ENCODE measurements at regions not wholly inside any gene's neighbourhood (a gene's known extent, or its start where the extent isn't known, plus 50 kb on each side); places are given as distances from the start of the nearest gene placed in this dataset.

DNA sequence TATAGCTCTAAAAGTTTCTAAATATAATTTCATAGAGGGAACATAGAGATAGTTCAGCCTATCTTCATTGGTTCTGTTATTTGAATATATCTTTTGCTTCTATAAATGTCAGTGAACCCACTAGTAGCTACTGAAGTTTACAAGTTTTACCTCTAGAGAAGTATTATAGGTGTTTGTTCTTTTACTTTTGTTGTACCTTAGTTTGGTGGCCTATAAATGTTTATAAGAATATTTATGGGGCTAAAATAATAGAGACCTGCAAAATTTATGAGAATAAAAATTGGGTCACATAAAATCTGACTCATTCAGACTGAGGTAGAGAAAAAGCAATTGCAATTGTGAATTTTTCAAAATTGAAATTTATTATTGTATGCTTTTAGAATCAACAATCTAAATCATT is 162.6 kb downstream of the SERPINI1 start:
- TF ChIP-seq POLR2A (IDR thresholded peaks at IDR 0.05; ENCODE audit: low read depth, low read length) (no peak), CTCF (conservative IDR thresholded peaks at IDR 0.05; ENCODE audit: low read depth, low read length) (no peak), RAD21 (IDR thresholded peaks at IDR 0.05; ENCODE audit: low read length) (no peak), MXI1 (IDR thresholded peaks at IDR 0.05; ENCODE audit: borderline replicate concordance, low read depth, low read length) (no peak), RCOR1 (IDR thresholded peaks at IDR 0.05; ENCODE audit: insufficient replicate concordance, low read length) (no peak), CEBPB (IDR thresholded peaks at IDR 0.05; ENCODE audit: low read depth, low read length) (no peak), SMC3 (IDR thresholded peaks at IDR 0.05; ENCODE audit: low read depth, low read length) (no peak), USF2 (IDR thresholded peaks at IDR 0.05; ENCODE audit: low read depth, low read length) (no peak), NFE2L2 (IDR thresholded peaks at IDR 0.05; ENCODE audit: low read depth, low read length) (no peak), MAFK (IDR thresholded peaks at IDR 0.05; ENCODE audit: low read depth, low read length) (no peak), RFX5 (IDR thresholded peaks at IDR 0.05; ENCODE audit: low read depth, low read length) (no peak), FOS (IDR thresholded peaks at IDR 0.05; ENCODE audit: low read depth, low read length) (no peak), MAZ (IDR thresholded peaks at IDR 0.05; ENCODE audit: borderline replicate concordance, low read depth, low read length) (no peak), CHD1 (IDR thresholded peaks at IDR 0.05; ENCODE audit: low read depth, low read length) (no peak)

Data from IMR-90 (cell line).